H1 (cell line): ENCODE measurements at regions not wholly inside any gene's neighbourhood (a gene's known extent, or its start where the extent isn't known, plus 50 kb on each side); places are given as distances from the start of the nearest gene placed in this dataset.

Source experiments
- CTCF ChIA-PET: fragments of 300-600 bp; sonication (Branson Sonifier 250); formaldehyde crosslinking; loops from one replicate; lab custom pipeline; 2021; ENCODE audit not compliant: partially characterized antibody; lab: Charles Lee
- POLR2A ChIA-PET: fragments of 300-600 bp; sonication (Branson Sonifier 250); formaldehyde crosslinking; loops from one replicate; lab custom pipeline; 2021; ENCODE audit warnings: inconsistent platforms; ENCODE audit not compliant: partially characterized antibody; lab: Charles Lee
- DNase-seq, 2 experiments: peaks; one replicate each; pipeline versions ENCODE4 v3.0.0 to v3.0.0-alpha.2; 2010 to 2022; ENCODE audit warnings: low spot score in 2 of 2, low read depth in 1 of 2, mixed read lengths in 1 of 2
- FAIRE-seq: peaks from 2 replicates; lab custom pipeline; 2011; peaks lifted over from hg19 to GRCh38; lab: Jason Lieb, UNC
- H2AFZ ChIP-seq: 2 replicates; pipeline ENCODE4 v1.8.1; 2012; ENCODE audit warnings: low read length, inconsistent platforms
- H2AK5ac ChIP-seq: 2 replicates; pipeline ENCODE4 v1.6.1; 2013; ENCODE audit warnings: low read depth, low read length
- H2BK120ac ChIP-seq: replicated peaks from 2 replicates; pipeline ENCODE3; 2013; ENCODE audit warnings: low read depth, low read length, inconsistent platforms
- H2BK12ac ChIP-seq: 2 replicates; pipeline ENCODE4 v1.6.1; 2013; ENCODE audit warnings: low read depth, low read length
- H2BK15ac ChIP-seq: 2 replicates; pipeline ENCODE4 v1.6.1; 2013; ENCODE audit warnings: low read length
- H2BK20ac ChIP-seq: 2 replicates; pipeline ENCODE4 v1.6.1; 2013; ENCODE audit warnings: low read length
- H2BK5ac ChIP-seq: 2 replicates; pipeline ENCODE4 v1.6.1; 2013; ENCODE audit warnings: low read depth, low read length
- H3K14ac ChIP-seq: 2 replicates; pipeline ENCODE4 v1.6.1; 2013; ENCODE audit warnings: inconsistent platforms; ENCODE audit not compliant: insufficient read length
- H3K18ac ChIP-seq: 2 replicates; pipeline ENCODE4 v1.6.1; 2013; ENCODE audit warnings: low read length; ENCODE audit errors: extremely low read depth
- H3K23ac ChIP-seq: 2 replicates; pipeline ENCODE4 v1.6.1; 2013; ENCODE audit warnings: inconsistent platforms; ENCODE audit not compliant: insufficient read length
- H3K23me2 ChIP-seq: 2 replicates; pipeline ENCODE4 v1.6.1; 2013; ENCODE audit warnings: low read depth, low read length
- H3K27ac ChIP-seq: 2 replicates; pipeline ENCODE4 v1.6.1; 2011; ENCODE audit warnings: low read depth, low read length, inconsistent platforms
- H3K27me3 ChIP-seq, 4 experiments: replicated peaks in 1 of 4; 1 replicate in 1 of 4; 2 replicates in 3 of 4; pipeline versions ENCODE4 v1.6.1 to v1.8.1; 2011 to 2013; ENCODE audit warnings: low read length in 3 of 4, mild to moderate bottlenecking in 3 of 4, inconsistent platforms in 2 of 4, mixed read lengths in 2 of 4, moderate library complexity in 1 of 4; ENCODE audit not compliant: control insufficient read depth in 3 of 4, insufficient read depth in 3 of 4; ENCODE audit errors: extremely low read depth in 1 of 4
- H3K36me3 ChIP-seq, 4 experiments: 2 replicates each; pipeline versions ENCODE4 v1.6.1 to v1.8.1; 2011 to 2013; ENCODE audit warnings: mild to moderate bottlenecking in 4 of 4, low read length in 3 of 4, moderate library complexity in 2 of 4, control low read depth in 1 of 4, inconsistent platforms in 1 of 4; ENCODE audit not compliant: insufficient read depth in 4 of 4, control insufficient read depth in 2 of 4
- H3K4ac ChIP-seq: replicated peaks from 2 replicates; pipeline ENCODE3; 2013; ENCODE audit warnings: low read length, low read depth, mixed read lengths, inconsistent platforms; ENCODE audit not compliant: insufficient read length
- H3K4me1 ChIP-seq, 4 experiments: replicated peaks in 1 of 4; 1 replicate in 1 of 4; 2 replicates in 3 of 4; pipeline versions ENCODE4 v1.6.1 to v1.8.1; 2011 to 2013; ENCODE audit warnings: low read length in 3 of 4, inconsistent platforms in 2 of 4, mixed read lengths in 1 of 4; ENCODE audit not compliant: insufficient read depth in 4 of 4, control insufficient read depth in 3 of 4
- H3K4me2 ChIP-seq, 2 experiments: 2 replicates each; pipeline versions ENCODE4 v1.6.1 to v1.8.1; 2011 to 2013; ENCODE audit warnings: low read depth in 2 of 2, low read length in 2 of 2, control low read depth in 1 of 2, inconsistent platforms in 1 of 2, mild to moderate bottlenecking in 1 of 2; ENCODE audit not compliant: insufficient read depth in 1 of 2
- H3K4me3 ChIP-seq, 4 experiments: fragments of 200-600, 300-600 bp in 1 of 4; sonication (generic), shearing (Covaris generic), sonication (Bioruptor Twin) in 1 of 4; 2 replicates each; pipeline versions ENCODE4 v1.5.1 to v1.8.1; 2011 to 2016; ENCODE audit warnings: low read length in 4 of 4, low read depth in 3 of 4, control low read depth in 2 of 4, inconsistent platforms in 2 of 4, mild to moderate bottlenecking in 2 of 4, mixed read lengths in 1 of 4, moderate library complexity in 1 of 4; ENCODE audit not compliant: insufficient read depth in 2 of 4; ENCODE audit errors: extremely low read depth in 1 of 4
- H3K56ac ChIP-seq: replicated peaks from 2 replicates; pipeline ENCODE3; 2013; ENCODE audit warnings: low read depth, mild to moderate bottlenecking, mixed read lengths, low read length, inconsistent platforms; ENCODE audit not compliant: insufficient read length
- H3K79me1 ChIP-seq: 2 replicates; pipeline ENCODE4 v1.6.1; 2013; ENCODE audit warnings: low read depth, low read length, control low read depth
- H3K79me2 ChIP-seq, 2 experiments: 2 replicates each; pipeline versions ENCODE4 v1.6.1 to v1.8.1; 2012 to 2013; ENCODE audit warnings: low read length in 2 of 2, mild to moderate bottlenecking in 2 of 2, inconsistent platforms in 1 of 2; ENCODE audit not compliant: insufficient read depth in 2 of 2, control insufficient read depth in 1 of 2
- H3K9ac ChIP-seq, 4 experiments: replicated peaks in 1 of 4; 1 replicate in 1 of 4; 2 replicates in 3 of 4; pipeline versions ENCODE4 v1.6.1 to v1.8.1; 2011 to 2013; ENCODE audit warnings: low read depth in 3 of 4, low read length in 3 of 4, control low read depth in 2 of 4, mild to moderate bottlenecking in 2 of 4, moderate library complexity in 2 of 4, inconsistent platforms in 1 of 4; ENCODE audit errors: extremely low read depth in 1 of 4
- H3K9me3 ChIP-seq, 2 experiments: 2 replicates each; pipeline versions ENCODE4 v1.6.1 to v1.8.1; 2012 to 2013; ENCODE audit warnings: mild to moderate bottlenecking in 2 of 2, moderate library complexity in 2 of 2, control low read depth in 1 of 2, inconsistent platforms in 1 of 2, low read depth in 1 of 2, low read length in 1 of 2, mixed read lengths in 1 of 2; ENCODE audit not compliant: insufficient read depth in 2 of 2
- H4K20me1 ChIP-seq, 2 experiments: replicated peaks in 1 of 2; 2 replicates each; pipeline versions ENCODE3 to v1.8.1; 2011 to 2013; ENCODE audit warnings: inconsistent platforms in 2 of 2, low read length in 2 of 2, mild to moderate bottlenecking in 1 of 2; ENCODE audit not compliant: insufficient read depth in 2 of 2, control insufficient read depth in 1 of 2
- H4K5ac ChIP-seq: 2 replicates; pipeline ENCODE4 v1.6.1; 2013; ENCODE audit warnings: low read length, low read depth, mixed read lengths, inconsistent platforms; ENCODE audit not compliant: insufficient read length
- H4K8ac ChIP-seq: 2 replicates; pipeline ENCODE4 v1.8.0; 2013; ENCODE audit warnings: mild to moderate bottlenecking, moderate library complexity, low read length, inconsistent platforms; ENCODE audit not compliant: insufficient read depth; ENCODE audit errors: extremely low read depth
- H4K91ac ChIP-seq: replicated peaks from 2 replicates; pipeline ENCODE3; 2013; ENCODE audit warnings: low read length, mixed read lengths, inconsistent platforms; ENCODE audit not compliant: insufficient read length
- CEBPB ChIP-seq: IDR thresholded peaks from 2 replicates; pipeline ENCODE4 v1.6.1; 2012; ENCODE audit warnings: low read depth, low read length
- JUN ChIP-seq: IDR thresholded peaks from 2 replicates; pipeline ENCODE4 v1.6.1; 2011; ENCODE audit warnings: low read depth, mild to moderate bottlenecking, improper control_type of control experiment, low read length
- KDM1A ChIP-seq: fragments of 200-600, 300-600 bp; sonication (generic); IDR thresholded peaks from 2 replicates; pipeline ENCODE4 v1.7.1; 2016; ENCODE audit warnings: mild to moderate bottlenecking, low read length, borderline replicate concordance
- POLR2A ChIP-seq, 2 experiments: IDR thresholded peaks; 1 replicate in 1 of 2; 2 replicates in 1 of 2; pipeline ENCODE4 v1.6.1; 2011; ENCODE audit warnings: low read depth in 2 of 2, low read length in 2 of 2, mild to moderate bottlenecking in 2 of 2; ENCODE audit errors: control extremely low read depth in 1 of 2
- RAD21 ChIP-seq, 2 experiments: IDR thresholded peaks in 1 of 2; conservative IDR thresholded peaks in 1 of 2; 2 replicates each; pipeline ENCODE4 v1.6.1; 2011; ENCODE audit warnings: low read depth in 2 of 2, low read length in 2 of 2, improper control_type of control experiment in 1 of 2, inconsistent platforms in 1 of 2, mild to moderate bottlenecking in 1 of 2, moderate library complexity in 1 of 2
- WGBS, 2 experiments: shearing (Covaris generic) in 1 of 2; methylation state at CpG; one replicate each; pipeline versions ENCODE4 v1.1.6 to v1.1.7; 2013 to 2015; ENCODE audit warnings: low lambda C conversion rate in 2 of 2, mixed read lengths in 2 of 2, inconsistent platforms in 1 of 2, low coverage in 1 of 2, missing lambda C conversion rate in 1 of 2; ENCODE audit not compliant: insufficient replicate concordance in 2 of 2, insufficient coverage in 1 of 2, insufficient read length in 1 of 2; ENCODE audit errors: extremely low coverage in 1 of 2, missing lambda C conversion rate in 1 of 2; 5-methylcytosine and 5-hydroxymethylcytosine counted together
- TF ChIP-seq, protein P1 (sequence below), 3 experiments: IDR thresholded peaks; 1 replicate in 2 of 3; 2 replicates in 1 of 3; pipeline versions ENCODE4 v1.5.1 to v1.6.1; 2011; ENCODE audit warnings: low read length in 3 of 3, mild to moderate bottlenecking in 3 of 3, inconsistent platforms in 2 of 3, low read depth in 1 of 3, moderate library complexity in 1 of 3; ENCODE audit not compliant: insufficient read depth in 1 of 3; ENCODE audit errors: control extremely low read depth in 1 of 3

GRCh38 chr13:86741762-86742285 is 929.3 kb upstream of the SLITRK5 start:
- Histone ChIP-seq H3K56ac (no peak overlapping the region), H3K27ac (no peak overlapping the region)

More at GRCh38 chr13:86741762-86742285, 929.3 kb upstream of the SLITRK5 start:
- DNase-seq, result no peak
- Histone ChIP-seq H3K18ac (no peak overlapping the region), H3K9me3 (0 out of 4 replicates have a peak, but pooled peaks cover 0 to 5% of the 10 kb centered on the region in 2 experiments), H3K4me1 (no peaks in the 10 kb centered on the region), H3K9ac (no peak overlapping the region), H3K23me2 (no peaks in the 10 kb centered on the region), H3K36me3 (no peaks in the 10 kb centered on the region), H3K79me1 (no peaks in the 10 kb centered on the region), H3K4ac (no peak overlapping the region), H2BK15ac (no peak overlapping the region), H4K91ac (no peak overlapping the region)
- 88% methylated on average over 2 of the region's 2 CpGs; no CpG with 5 or more reads in 1 of the 2 experiments for WGBS, 2 experiments
- POLR2A ChIA-PET, result no interaction called here
- TF ChIP-seq CEBPB (no peak), RAD21 (IDR thresholded peaks at IDR 0.05 in 1 of 2, conservative IDR thresholded peaks at IDR 0.05 in 1 of 2; ENCODE audit: low read depth in 2 of 2, low read length in 2 of 2) (peak in 1 of 2 experiments; percentile 14; a peak in 1 of 4 replicates), KDM1A (no peak), JUN (no peak), POLR2A (IDR thresholded peaks at IDR 0.05; ENCODE audit: control extremely low read depth in 1 of 2, low read depth in 2 of 2, low read length in 2 of 2) (no peak)
- TF ChIP-seq, protein P1, sequence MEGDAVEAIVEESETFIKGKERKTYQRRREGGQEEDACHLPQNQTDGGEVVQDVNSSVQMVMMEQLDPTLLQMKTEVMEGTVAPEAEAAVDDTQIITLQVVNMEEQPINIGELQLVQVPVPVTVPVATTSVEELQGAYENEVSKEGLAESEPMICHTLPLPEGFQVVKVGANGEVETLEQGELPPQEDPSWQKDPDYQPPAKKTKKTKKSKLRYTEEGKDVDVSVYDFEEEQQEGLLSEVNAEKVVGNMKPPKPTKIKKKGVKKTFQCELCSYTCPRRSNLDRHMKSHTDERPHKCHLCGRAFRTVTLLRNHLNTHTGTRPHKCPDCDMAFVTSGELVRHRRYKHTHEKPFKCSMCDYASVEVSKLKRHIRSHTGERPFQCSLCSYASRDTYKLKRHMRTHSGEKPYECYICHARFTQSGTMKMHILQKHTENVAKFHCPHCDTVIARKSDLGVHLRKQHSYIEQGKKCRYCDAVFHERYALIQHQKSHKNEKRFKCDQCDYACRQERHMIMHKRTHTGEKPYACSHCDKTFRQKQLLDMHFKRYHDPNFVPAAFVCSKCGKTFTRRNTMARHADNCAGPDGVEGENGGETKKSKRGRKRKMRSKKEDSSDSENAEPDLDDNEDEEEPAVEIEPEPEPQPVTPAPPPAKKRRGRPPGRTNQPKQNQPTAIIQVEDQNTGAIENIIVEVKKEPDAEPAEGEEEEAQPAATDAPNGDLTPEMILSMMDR (IDR thresholded peaks at IDR 0.05; ENCODE audit: control extremely low read depth in 1 of 3, insufficient read depth in 1 of 3, low read depth in 1 of 3, low read length in 3 of 3), result peak in 1 of 3 experiments; percentile 6; a peak in 2 of 4 replicates
- TF ChIP-seq, all 59 proteins: peak for 2
- no peaks in the 10 kb centered on the region for H3K27me3 ChIP-seq
- H3K4me2 ChIP-seq, result no peak overlapping the region
- CTCF ChIA-PET, result interaction anchor here (0.6 to 2.0 kb wide), 6 partner anchors 15 to 1035 kb away, joined by 3 to 8 read pairs (median 3); no protein-coding TSS in a partner anchor
- H4K5ac ChIP-seq, result no peak overlapping the region
- H2BK120ac ChIP-seq, result no peak overlapping the region
- no peak overlapping the region for H2BK12ac ChIP-seq
- H4K8ac ChIP-seq, result no peak overlapping the region
- no peaks in the 10 kb centered on the region for H4K20me1 ChIP-seq
- H3K23ac ChIP-seq, result no peak overlapping the region
- H3K4me3 ChIP-seq, result no peak overlapping the region
- no peak overlapping the region for H2AFZ ChIP-seq
- FAIRE-seq, result no peak
- no peak overlapping the region for H2AK5ac ChIP-seq
- no peak overlapping the region for H3K14ac ChIP-seq
- no peaks in the 10 kb centered on the region for H3K79me2 ChIP-seq
- no peak overlapping the region for H2BK5ac ChIP-seq
- H2BK20ac ChIP-seq, result no peak overlapping the region
